ENCODE measurements at regions not wholly inside any gene's neighbourhood (a gene's known extent, or its start where the extent isn't known, plus 50 kb on each side); places are given as distances from the start of the nearest gene placed in this dataset.

GRCh38 chr1:221644663-221645258, 97.1 kb downstream of the DUSP10 start:
- dilution Hi-C loops (cut with MboI; ENCODE audit: extremely low pct_ligation_motif_present, low sequenced_read_pairs) (no loop called here), intact Hi-C loops (cut with micrococcal nuclease) (no loop called here)
- no peaks in the 10 kb centered on the region for H3K4me1 ChIP-seq (ENCODE audit: control insufficient read depth, extremely low read depth, insufficient read depth, low read length)
- TF ChIP-seq CTCF (IDR thresholded peaks at IDR 0.05; ENCODE audit: extremely low read depth in 1 of 2, insufficient read depth in 1 of 2, low read depth in 1 of 2, low read length in 2 of 2) (no peak), JUN (IDR thresholded peaks at IDR 0.05; ENCODE audit: borderline replicate concordance, insufficient read depth, insufficient read length, low read depth) (no peak), GATA2 (IDR thresholded peaks at IDR 0.05; ENCODE audit: insufficient read depth, insufficient read length, low read depth, low read length) (no peak), MAX (IDR thresholded peaks at IDR 0.05; ENCODE audit: insufficient read depth, insufficient read length) (no peak), POLR2AphosphoS5 (IDR thresholded peaks at IDR 0.05; ENCODE audit: insufficient read depth, low read depth, low read length) (no peak), FOS (IDR thresholded peaks at IDR 0.05; ENCODE audit: borderline replicate concordance, insufficient read depth, low read length) (no peak), POLR2A (IDR thresholded peaks at IDR 0.05; ENCODE audit: low read depth, low read length) (no peak), MYC (IDR thresholded peaks at IDR 0.05; ENCODE audit: low read depth, low read length) (no peak), EZH2 (IDR thresholded peaks at IDR 0.05; ENCODE audit: borderline replicate concordance, low read depth, low read length, severe bottlenecking) (no peak)
- no peak overlapping the region for H3K4me3 ChIP-seq (replicated peaks in 1 of 3; ENCODE audit: insufficient read depth in 1 of 3, low read depth in 1 of 3, low read length in 3 of 3)
- H3K36me3 ChIP-seq (ENCODE audit: control insufficient read depth in 2 of 2, extremely low read depth in 1 of 2, insufficient read depth in 2 of 2, low read length in 2 of 2): no peaks in the 10 kb centered on the region
- H3K27me3 ChIP-seq (ENCODE audit: control insufficient read depth in 2 of 2, insufficient read depth in 2 of 2, low read length in 2 of 2): no peaks in the 10 kb centered on the region
- no peak overlapping the region for H2AFZ ChIP-seq (ENCODE audit: low read depth, low read length)
- ChIA-PET POLR2A (no interaction called here), CTCF (interaction anchor here (1.4 kb wide), 1 partner anchor 13 kb away, joined by 3 read pairs; no protein-coding TSS in a partner anchor)
- FAIRE-seq (no peak), DNase-seq (ENCODE audit: low read depth, low spot score) (no peak)
- H4K20me1 ChIP-seq (replicated peaks; ENCODE audit: control insufficient read depth, extremely low read depth, insufficient read depth, low read length): no peaks in the 10 kb centered on the region
- H3K9ac ChIP-seq (replicated peaks; ENCODE audit: extremely low read depth, insufficient read depth, low read length): no peak overlapping the region
- no peaks in the 10 kb centered on the region for H3K79me2 ChIP-seq (ENCODE audit: control insufficient read depth, insufficient read depth, low read length)
- H3K27ac ChIP-seq (ENCODE audit: insufficient read depth, low read depth, low read length): no peak overlapping the region
- no peak overlapping the region for H3K4me2 ChIP-seq (ENCODE audit: insufficient read depth, low read length)
- no peaks in the 10 kb centered on the region for H3K9me3 ChIP-seq (replicated peaks; ENCODE audit: control insufficient read depth, insufficient read depth, low read length)
- no TSS peak for BruUV-seq (replicated peaks)
- no peaks in the 10 kb centered on the region for H3K9me1 ChIP-seq (replicated peaks; ENCODE audit: control insufficient read depth, extremely low read depth, insufficient read depth, low read length)
